Astrocyte of the spinal cord (primary cell): ENCODE measurements at regions not wholly inside any gene's neighbourhood (a gene's known extent, or its start where the extent isn't known, plus 50 kb on each side); places are given as distances from the start of the nearest gene placed in this dataset.

Experiments
- DNase-seq: peaks from one replicate; pipeline ENCODE4 v3.0.0; 2011; ENCODE audit warnings: low read depth, low spot score
- H3K4me3 ChIP-seq: 2 replicates; pipeline ENCODE4 v1.5.1; 2011; ENCODE audit warnings: low read depth, mild to moderate bottlenecking, low read length, moderate library complexity
- CTCF ChIP-seq: IDR thresholded peaks from 2 replicates; pipeline ENCODE4 v1.5.1; 2012; ENCODE audit warnings: low read depth, mild to moderate bottlenecking, low read length, inconsistent platforms
- in situ Hi-C: cut with HindIII; loops from 2 replicates; pipeline ENCODE4 v1.10.0; 2017; ENCODE audit warnings: low sequenced_read_pairs

- H3K4me3 ChIP-seq = no peak overlapping the region
- DNase-seq = no peak
- in situ Hi-C loops = no loop called here
- TF ChIP-seq CTCF = no peak
These were observed 164.7 kb upstream of the IGF1R start for GRCh38 chr15:98483575-98484130.

- DNase-seq = no peak
- TF ChIP-seq CTCF = no peak
- H3K4me3 ChIP-seq = no peak overlapping the region
- in situ Hi-C loops = no loop called here
These were observed 163.4 kb upstream of the IGF1R start for GRCh38 chr15:98484914-98485313.

GRCh38 chr15:98485451-98485850 is 162.9 kb upstream of the IGF1R start:
- no peak for TF ChIP-seq CTCF
- H3K4me3 ChIP-seq = no peak overlapping the region
- DNase-seq = no peak
- in situ Hi-C loops = no loop called here

GRCh38 chr15:98493966-98494511 is 154.3 kb upstream of the IGF1R start:
- in situ Hi-C loops = no loop called here
- DNase-seq = no peak
- no peak overlapping the region for H3K4me3 ChIP-seq
- no peak for TF ChIP-seq CTCF

GRCh38 chr15:98501192-98501591 is 147.1 kb upstream of the IGF1R start:
- DNase-seq = no peak
- TF ChIP-seq CTCF = no peak
- no peak overlapping the region for H3K4me3 ChIP-seq
- in situ Hi-C loops = no loop called here

- in situ Hi-C loops = no loop called here
- no peak for TF ChIP-seq CTCF
- H3K4me3 ChIP-seq = no peak overlapping the region
- no peak for DNase-seq
These were observed 146.7 kb upstream of the IGF1R start for GRCh38 chr15:98501632-98502031.

- no peak for TF ChIP-seq CTCF
- no peak for DNase-seq
- no peak overlapping the region for H3K4me3 ChIP-seq
- in situ Hi-C loops = no loop called here
These were observed 144.4 kb upstream of the IGF1R start for GRCh38 chr15:98503970-98504369.
